ENCODE measurements at regions not wholly inside any gene's neighbourhood (a gene's known extent, or its start where the extent isn't known, plus 50 kb on each side); places are given as distances from the start of the nearest gene placed in this dataset.

- no peak overlapping the region for H3K4me3 ChIP-seq
- no peak overlapping the region for H3K27ac Mint-ChIP-seq
- H3K27me3 Mint-ChIP-seq (ENCODE audit: insufficient read depth, low read depth): no peaks in the 10 kb centered on the region
- H3K9ac ChIP-seq: no peak overlapping the region
- H3K4me2 ChIP-seq: no peak overlapping the region
- H3K36me3 ChIP-seq: no peaks in the 10 kb centered on the region
- DNase-seq (ENCODE audit: low spot score): no peak
- peaks cover 8% of the 10 kb centered on the region for H3K4me1 ChIP-seq
- no peaks in the 10 kb centered on the region for H3K27me3 ChIP-seq
- no peaks in the 10 kb centered on the region for H3K9me3 ChIP-seq (ENCODE audit: low read depth)
- peaks cover 27% of the 10 kb centered on the region for H3K4me1 Mint-ChIP-seq
- H3F3A ChIP-seq (ENCODE audit: low read depth): no peaks in the 10 kb centered on the region
- H3K79me2 ChIP-seq (ENCODE audit: low read depth): no peaks in the 10 kb centered on the region
- no peaks in the 10 kb centered on the region for H3K36me3 Mint-ChIP-seq
- peaks cover 3% of the 10 kb centered on the region for H3K9me3 Mint-ChIP-seq
- no peak overlapping the region for H3K27ac ChIP-seq
- H4K20me1 ChIP-seq (ENCODE audit: low read depth): no peaks in the 10 kb centered on the region
- H3K4me3 Mint-ChIP-seq: no peak overlapping the region
- TF ChIP-seq EZH2 (IDR thresholded peaks at IDR 0.05) (no peak), EZH2phosphoT487 (IDR thresholded peaks at IDR 0.05) (no peak), CTCF (IDR thresholded peaks at IDR 0.05) (no peak)
- H2AFZ ChIP-seq (replicated peaks): no peak overlapping the region
Measured at GRCh38 chr13:39815345-39816111, 160.1 kb downstream of the COG6 start.

GRCh38 chr13:39816936-39817335 is 161.5 kb downstream of the COG6 start:
- H3K79me2 ChIP-seq (ENCODE audit: low read depth): no peaks in the 10 kb centered on the region
- H2AFZ ChIP-seq (replicated peaks): no peak overlapping the region
- H3K9me3 Mint-ChIP-seq: no peaks in the 10 kb centered on the region
- H3K27me3 Mint-ChIP-seq (ENCODE audit: insufficient read depth, low read depth): peaks cover under 1% of the 10 kb centered on the region
- peaks cover 23% of the 10 kb centered on the region for H3K4me1 ChIP-seq
- no peaks in the 10 kb centered on the region for H3K9me3 ChIP-seq (ENCODE audit: low read depth)
- TF ChIP-seq CTCF (IDR thresholded peaks at IDR 0.05) (no peak), EZH2phosphoT487 (IDR thresholded peaks at IDR 0.05) (no peak), EZH2 (IDR thresholded peaks at IDR 0.05) (no peak)
- no peak overlapping the region for H3K4me2 ChIP-seq
- peaks cover 8% of the 10 kb centered on the region for H3F3A ChIP-seq (ENCODE audit: low read depth)
- no peak overlapping the region for H3K27ac Mint-ChIP-seq
- no peak overlapping the region for H3K9ac ChIP-seq
- H3K4me1 Mint-ChIP-seq: peaks cover 32% of the 10 kb centered on the region
- H3K4me3 Mint-ChIP-seq: no peak overlapping the region
- H3K36me3 ChIP-seq: no peaks in the 10 kb centered on the region
- no peaks in the 10 kb centered on the region for H3K27me3 ChIP-seq
- no peak overlapping the region for H3K27ac ChIP-seq
- no peak overlapping the region for H3K4me3 ChIP-seq
- DNase-seq (ENCODE audit: low spot score): no peak
- no peaks in the 10 kb centered on the region for H4K20me1 ChIP-seq (ENCODE audit: low read depth)
- H3K36me3 Mint-ChIP-seq: no peaks in the 10 kb centered on the region

- peaks cover 3% of the 10 kb centered on the region for H3K27me3 Mint-ChIP-seq (ENCODE audit: insufficient read depth, low read depth)
- TF ChIP-seq EZH2phosphoT487 (IDR thresholded peaks at IDR 0.05) (no peak), CTCF (IDR thresholded peaks at IDR 0.05) (no peak), EZH2 (IDR thresholded peaks at IDR 0.05) (no peak)
- DNase-seq (ENCODE audit: low spot score): no peak
- no peak overlapping the region for H3K27ac Mint-ChIP-seq
- peaks cover 34% of the 10 kb centered on the region for H3K4me1 Mint-ChIP-seq
- no peaks in the 10 kb centered on the region for H3K36me3 ChIP-seq
- peaks cover 8% of the 10 kb centered on the region for H3F3A ChIP-seq (ENCODE audit: low read depth)
- H2AFZ ChIP-seq (replicated peaks): no peak overlapping the region
- no peaks in the 10 kb centered on the region for H3K9me3 ChIP-seq (ENCODE audit: low read depth)
- no peak overlapping the region for H3K9ac ChIP-seq
- no peaks in the 10 kb centered on the region for H3K79me2 ChIP-seq (ENCODE audit: low read depth)
- H3K4me3 Mint-ChIP-seq: no peak overlapping the region
- H3K9me3 Mint-ChIP-seq: no peaks in the 10 kb centered on the region
- H3K4me1 ChIP-seq: peaks cover 28% of the 10 kb centered on the region
- no peaks in the 10 kb centered on the region for H3K36me3 Mint-ChIP-seq
- no peak overlapping the region for H3K27ac ChIP-seq
- no peak overlapping the region for H3K4me2 ChIP-seq
- no peaks in the 10 kb centered on the region for H3K27me3 ChIP-seq
- H4K20me1 ChIP-seq (ENCODE audit: low read depth): no peaks in the 10 kb centered on the region
- no peak overlapping the region for H3K4me3 ChIP-seq
Measured at GRCh38 chr13:39818953-39819352, 163.5 kb downstream of the COG6 start.
